K562 (cell line): ENCODE measurements at regions not wholly inside any gene's neighbourhood (a gene's known extent, or its start where the extent isn't known, plus 50 kb on each side); places are given as distances from the start of the nearest gene placed in this dataset.

Source experiments
- ATAC-seq: fragments of 200-7000 bp; cut with Tn5 transposase; 3 replicates; pipeline ENCODE4 v1.9.1; 2020; ENCODE audit warnings: moderate library complexity
- BruUV-seq: library from RNA; stranded (reverse); fragments of 400-500 nt; replicated peaks from 2 replicates; lab custom pipeline; 2021; lab: Mats Ljungman, UMichigan
- CTCF ChIA-PET: fragments of 300-600 bp; formaldehyde crosslinking; extraction: SDS; loops from one replicate; lab custom pipeline; 2021; ENCODE audit warnings: low intra/inter-chr PET ratio; lab: Yijun Ruan, JAX
- POLR2A ChIA-PET: fragments of 300-600, 350-650 bp; sonication (Branson Sonifier 250); formaldehyde crosslinking; extraction: SDS; loops from one replicate; lab custom pipeline; 2021; ENCODE audit warnings: antibody characterized with exemption, inconsistent platforms; lab: Yijun Ruan, JAX
- DNase-seq, 4 experiments: peaks; one replicate each; pipeline versions ENCODE4 v3.0.0 to v3.0.0-alpha.2; 2011 to 2018; ENCODE audit warnings: low spot score in 3 of 4, mixed read lengths in 3 of 4; ENCODE audit errors: extremely low read depth in 1 of 4
- FAIRE-seq: peaks from 2 replicates; lab custom pipeline; 2011; peaks lifted over from hg19 to GRCh38; lab: Jason Lieb, UNC
- H2AFZ ChIP-seq: 2 replicates; pipeline ENCODE4 v1.6.0; 2011; ENCODE audit warnings: low read depth, low read length, control low read depth, inconsistent platforms
- H3K27ac ChIP-seq: fragments of 200-600 bp; 3 replicates; pipeline ENCODE4 v1.8.0; 2011; ENCODE audit warnings: low read depth, mild to moderate bottlenecking, control low read depth, inconsistent platforms, low read length, moderate library complexity, mixed read lengths; ENCODE audit errors: extremely low read depth
- H3K27me3 ChIP-seq, 2 experiments: fragments of 300-600 bp in 1 of 2; 2 replicates in 1 of 2; 3 replicates in 1 of 2; pipeline versions ENCODE4 v1.6.0 to v1.8.0; 2011; ENCODE audit warnings: inconsistent platforms in 2 of 2, low read length in 2 of 2, mild to moderate bottlenecking in 1 of 2, mixed read lengths in 1 of 2, moderate library complexity in 1 of 2; ENCODE audit not compliant: control insufficient read depth in 2 of 2, insufficient read depth in 2 of 2
- H3K36me3 ChIP-seq: fragments of 300-600 bp; 3 replicates; pipeline ENCODE4 v1.8.0; 2011; ENCODE audit warnings: mild to moderate bottlenecking, low read length, inconsistent platforms; ENCODE audit not compliant: control insufficient read depth, insufficient read depth
- H3K4me1 ChIP-seq, 2 experiments: fragments of 200-600 bp in 1 of 2; replicated peaks in 1 of 2; 2 replicates in 1 of 2; 3 replicates in 1 of 2; pipeline versions ENCODE4 v1.5.1 to v1.8.0; 2011; ENCODE audit warnings: inconsistent platforms in 2 of 2, low read length in 2 of 2, mild to moderate bottlenecking in 1 of 2, mixed read lengths in 1 of 2, moderate library complexity in 1 of 2; ENCODE audit not compliant: control insufficient read depth in 2 of 2, insufficient read depth in 2 of 2
- H3K4me2 ChIP-seq: 2 replicates; pipeline ENCODE4 v1.6.1; 2011; ENCODE audit warnings: low read length, control low read depth, inconsistent platforms, mixed read lengths; ENCODE audit not compliant: insufficient read depth
- H3K4me3 ChIP-seq: fragments of 200-600 bp; sonication (generic), shearing (Covaris generic); 2 replicates; pipeline ENCODE4 v1.5.1; 2016; ENCODE audit warnings: control low read depth, inconsistent platforms
- H3K79me2 ChIP-seq: fragments of 200-600 bp; 3 replicates; pipeline ENCODE4 v1.8.0; 2011; ENCODE audit warnings: low read length, inconsistent platforms; ENCODE audit not compliant: control insufficient read depth, insufficient read depth
- H3K9ac ChIP-seq, 2 experiments: 2 replicates each; pipeline versions ENCODE4 v1.6.0 to v1.6.1; 2011; ENCODE audit warnings: low read depth in 2 of 2, low read length in 2 of 2, control low read depth in 1 of 2, inconsistent platforms in 1 of 2, mild to moderate bottlenecking in 1 of 2, mixed read lengths in 1 of 2; ENCODE audit not compliant: insufficient read depth in 1 of 2
- H3K9me1 ChIP-seq: one replicate; pipeline ENCODE4 v1.6.0; 2011; ENCODE audit warnings: inconsistent platforms, mild to moderate bottlenecking, low read length, moderate library complexity; ENCODE audit not compliant: control insufficient read depth, insufficient read depth
- H3K9me3 ChIP-seq: replicated peaks from 2 replicates; pipeline ENCODE4 v1.5.1; 2011; ENCODE audit warnings: low read depth, low read length, inconsistent platforms; ENCODE audit not compliant: control insufficient read depth, insufficient read depth
- H4K20me1 ChIP-seq: replicated peaks from 2 replicates; pipeline ENCODE4 v1.6.1; 2011; ENCODE audit warnings: low read length, inconsistent platforms, mixed read lengths; ENCODE audit not compliant: control insufficient read depth, insufficient read depth
- BCOR ChIP-seq: fragments of 450-650 bp; IDR thresholded peaks from 2 replicates; pipeline ENCODE4 v1.6.1; 2016
- HDAC8 ChIP-seq: fragments of 450-650 bp; IDR thresholded peaks from 2 replicates; pipeline ENCODE4 v1.6.1; 2016; ENCODE audit warnings: mild to moderate bottlenecking, missing genetic modification characterization, moderate library complexity, missing compliant biosample characterization
- ZNF318 ChIP-seq, 2 experiments: fragments of 450-650 bp; IDR thresholded peaks; 2 replicates each; pipeline ENCODE4 v1.6.1; 2016; ENCODE audit warnings: mild to moderate bottlenecking in 2 of 2, borderline replicate concordance in 1 of 2, low read depth in 1 of 2, moderate library complexity in 1 of 2
- WGBS: fragments of 100-300 bp; shearing (Covaris generic); methylation state at CpG from one replicate; pipeline ENCODE4 v1.1.6; 2016; ENCODE audit warnings: low coverage, mixed read lengths; ENCODE audit not compliant: insufficient coverage; ENCODE audit errors: missing lambda C conversion rate; 5-methylcytosine and 5-hydroxymethylcytosine counted together
- in situ Hi-C: fragments of 300-500 bp; cut with MboI; formaldehyde crosslinking; loops from 4 replicates; pipeline ENCODE4 v1.15.0; 2018; ENCODE audit warnings: inconsistent platforms, mixed read lengths
- intact Hi-C: fragments of 100-400 bp; cut with micrococcal nuclease; formaldehyde crosslinking; loops from 2 replicates; pipeline ENCODE4 v1.14.2; 2022

- H3K9ac ChIP-seq, result no peak overlapping the region
- H2AFZ ChIP-seq, result no peak overlapping the region
- H3K79me2 ChIP-seq, result no peaks in the 10 kb centered on the region
- no peak overlapping the region for H3K4me3 ChIP-seq
- no peak overlapping the region for H3K4me2 ChIP-seq
- H4K20me1 ChIP-seq, result 0 out of 2 replicates have a peak, but pooled peaks cover 3% of the 10 kb centered on the region
- H3K9me3 ChIP-seq, result no peaks in the 10 kb centered on the region
- FAIRE-seq (no peak), DNase-seq (no peak), ATAC-seq (no peak)
- H3K27ac ChIP-seq, result no peak overlapping the region
- H3K4me1 ChIP-seq, result no peaks in the 10 kb centered on the region
- intact Hi-C loops (no loop called here), in situ Hi-C loops (no loop called here)
- CTCF ChIA-PET, result no interaction called here
- 1% methylated on average over 11 of the region's 11 CpGs for WGBS
- peaks cover 5 to 50% of the 10 kb centered on the region in 2 experiments; a peak in 4 of 5 replicates for H3K27me3 ChIP-seq
- no peaks in the 10 kb centered on the region for H3K9me1 ChIP-seq
- H3K36me3 ChIP-seq, result no peaks in the 10 kb centered on the region
- POLR2A ChIA-PET, result no interaction called here
- TF ChIP-seq BCOR (no peak), ZNF318 (IDR thresholded peaks at IDR 0.05; ENCODE audit: borderline replicate concordance in 1 of 2, low read depth in 1 of 2) (no peak), HDAC8 (no peak)
- BruUV-seq, result no TSS peak
Measured at GRCh38 chr15:62940755-62941361, 101.7 kb upstream of the TPM1 start.
